ENCODE measurements at regions not wholly inside any gene's neighbourhood (a gene's known extent, or its start where the extent isn't known, plus 50 kb on each side); places are given as distances from the start of the nearest gene placed in this dataset.

DNA sequence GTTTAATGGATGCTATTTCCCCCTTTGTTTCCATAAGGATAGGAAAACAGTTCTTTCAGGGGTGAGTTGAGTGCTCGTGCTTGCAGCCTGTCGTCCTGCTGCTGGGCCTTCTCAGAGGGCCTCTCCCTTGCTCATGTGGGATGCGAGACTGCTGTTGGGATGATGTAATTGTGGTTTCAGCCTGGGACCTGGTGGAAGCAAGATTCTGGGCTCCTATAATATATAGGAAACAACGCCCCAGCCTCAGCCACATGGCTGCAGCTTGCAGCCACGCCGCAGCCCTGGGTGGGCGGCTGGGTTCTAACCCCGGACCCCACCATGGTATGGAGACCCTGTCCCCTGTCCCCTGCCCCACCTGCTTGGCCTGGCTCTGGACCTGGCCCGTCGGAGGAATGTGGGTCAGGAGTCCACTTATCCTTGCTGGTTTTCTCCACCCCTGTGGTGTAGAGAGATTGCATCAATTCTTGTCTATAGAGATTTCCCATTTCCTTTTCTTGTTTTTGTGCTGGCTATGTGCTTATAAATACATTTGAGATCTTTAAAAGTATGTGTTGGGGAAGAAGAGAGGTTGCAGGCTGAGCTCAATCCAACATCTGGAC, 357.8 kb downstream of the SIPA1L2 start:
- DNase-seq, result no peak

DNA sequence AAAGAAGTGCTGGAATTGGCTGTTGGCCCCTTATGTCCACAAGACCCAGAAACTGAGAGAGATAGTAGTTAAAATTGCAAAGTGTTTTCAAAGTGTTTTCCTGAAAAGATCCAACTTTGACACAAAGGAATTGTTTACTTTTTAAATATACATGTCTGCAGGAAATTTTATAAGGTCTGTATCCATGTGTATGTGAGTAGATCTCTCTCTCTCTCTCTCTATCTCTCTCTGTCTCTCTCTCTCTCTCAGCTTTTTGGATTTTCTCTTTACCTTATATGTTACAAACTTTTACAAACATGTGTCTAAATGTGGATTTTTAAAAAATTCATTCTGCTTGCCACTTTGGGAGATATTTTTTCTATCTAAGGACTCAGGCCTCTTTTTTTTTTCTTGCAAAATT, 358.6 kb downstream of the SIPA1L2 start:
- no peak for DNase-seq

DNA sequence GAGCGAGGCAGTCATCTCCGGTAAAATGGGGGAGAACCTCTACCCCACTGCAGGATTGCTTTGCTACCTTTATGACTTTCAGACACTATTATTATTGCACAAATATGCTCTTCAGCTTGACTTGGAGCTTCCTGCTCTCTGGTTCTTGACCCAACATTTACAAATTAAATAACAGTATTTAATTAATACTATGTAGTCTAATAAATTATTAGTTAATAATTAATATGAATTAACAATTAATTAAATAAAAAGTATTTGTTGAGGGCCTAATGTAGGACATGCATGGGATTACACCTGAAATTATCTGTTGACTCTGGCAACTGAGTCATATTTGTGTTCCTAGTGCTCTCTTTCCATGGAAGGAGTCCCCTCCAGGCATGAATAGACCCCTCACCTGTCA, 359.9 kb downstream of the SIPA1L2 start:
- no peak for DNase-seq

DNA sequence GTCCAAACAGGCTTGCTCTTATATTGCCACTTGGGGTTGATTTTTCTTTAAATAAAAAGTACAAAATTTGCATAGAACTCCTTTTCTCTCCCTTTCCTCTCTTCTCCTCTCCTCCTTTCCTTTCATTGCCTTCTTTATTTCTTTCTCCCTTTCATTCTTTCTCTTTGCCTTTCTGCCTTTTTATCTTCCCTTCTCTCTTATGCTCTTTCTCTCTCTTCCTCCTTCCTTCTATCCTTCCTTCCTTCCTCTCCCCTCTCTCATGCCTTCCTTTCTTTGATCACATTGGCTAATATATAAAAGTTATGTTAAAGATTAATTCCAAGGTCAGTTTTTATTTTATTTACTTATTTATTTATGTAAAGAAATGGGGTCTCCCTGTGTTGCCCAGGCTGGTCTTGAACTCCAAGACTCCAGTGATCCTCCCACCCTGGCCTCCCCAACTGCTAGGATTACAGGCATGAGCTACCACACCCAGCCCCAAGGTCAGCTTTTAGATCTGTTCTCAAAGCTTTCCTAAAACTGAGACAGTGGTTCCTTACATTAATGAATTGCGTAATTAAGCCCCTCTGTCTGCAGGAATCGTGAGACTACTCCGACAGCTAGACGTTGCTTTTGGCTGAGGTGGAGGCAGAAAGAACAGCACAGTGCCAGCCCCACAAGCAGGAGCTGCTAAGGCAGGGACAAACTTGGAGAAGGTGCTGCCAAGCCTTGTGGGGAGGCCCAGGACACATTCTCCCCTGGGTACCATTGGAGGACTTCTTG, 361.9 kb downstream of the SIPA1L2 start:
- no peak for DNase-seq

DNA sequence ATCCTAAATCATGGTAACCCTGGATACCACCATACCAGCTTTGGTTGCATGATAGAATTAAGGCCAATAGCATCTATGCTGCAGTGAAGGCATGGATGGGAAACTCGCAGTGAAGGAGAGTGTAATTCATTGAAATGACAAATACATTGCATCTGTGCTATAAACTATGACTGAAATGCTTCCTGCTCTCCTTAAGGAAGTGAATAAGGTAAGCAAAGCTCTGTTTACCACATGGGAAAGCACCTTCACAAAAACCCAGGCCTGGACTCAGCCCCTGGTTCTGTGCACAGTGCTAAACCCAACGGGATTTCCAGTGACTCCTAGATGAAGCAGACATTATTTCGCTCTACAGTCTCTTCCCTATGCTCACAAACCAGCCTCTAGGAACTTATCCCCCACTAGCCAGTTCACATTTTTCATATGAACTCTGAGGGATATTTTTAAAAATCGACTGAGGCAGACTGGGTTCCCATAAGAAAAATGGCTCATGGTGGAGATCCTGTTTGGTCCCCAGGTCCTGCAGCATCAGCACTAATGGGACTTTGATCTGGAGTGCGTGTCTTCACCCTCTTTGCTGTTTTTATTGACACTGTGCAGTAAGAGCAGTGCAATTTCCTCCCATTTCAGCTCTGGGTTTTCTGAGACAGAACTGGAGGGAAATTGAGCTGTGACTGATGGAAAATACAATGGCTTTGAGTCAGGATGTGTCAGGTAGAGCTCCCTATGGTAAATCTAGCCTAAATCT, 362.7 kb downstream of the SIPA1L2 start:
- no peak for DNase-seq

DNA sequence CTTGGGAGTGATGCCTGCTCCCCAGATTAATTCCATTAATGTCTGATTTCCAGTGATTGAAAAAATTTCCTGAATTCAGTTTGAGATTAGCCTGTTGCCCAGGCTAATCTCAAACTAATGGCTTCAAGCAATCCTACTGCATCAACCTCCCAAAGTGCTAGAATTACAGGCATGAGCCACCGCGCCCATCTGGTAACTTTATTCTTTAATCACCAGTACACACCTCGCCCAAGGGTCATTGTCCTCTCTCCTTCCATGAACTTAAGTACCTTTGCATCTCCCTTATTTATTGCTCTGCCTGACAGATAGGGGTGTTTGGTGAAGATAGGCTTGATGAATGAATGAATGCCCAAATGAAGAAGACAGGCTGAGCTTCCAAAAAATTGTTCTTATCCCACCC, 366.5 kb downstream of the SIPA1L2 start:
- DNase-seq, result no peak

DNA sequence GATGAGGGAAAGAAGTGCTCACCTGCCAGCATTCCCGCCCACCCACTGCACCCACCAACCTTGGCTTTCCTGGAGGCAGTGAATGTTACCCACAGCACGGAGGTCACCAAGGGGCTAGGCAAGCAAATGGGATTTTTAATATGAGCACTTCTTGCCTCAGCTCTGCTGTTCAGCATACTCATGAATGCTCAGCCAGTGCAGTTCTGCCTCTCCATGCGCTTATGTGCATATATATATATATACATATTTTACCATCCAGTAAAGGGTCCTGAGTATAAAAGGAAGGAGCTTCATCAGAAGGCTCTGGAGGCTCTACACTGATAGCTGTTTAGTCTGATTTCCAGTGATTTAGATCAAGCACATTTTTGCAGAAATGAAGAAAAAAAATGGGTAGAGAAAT, 366.9 kb downstream of the SIPA1L2 start:
- no peak for DNase-seq

DNA sequence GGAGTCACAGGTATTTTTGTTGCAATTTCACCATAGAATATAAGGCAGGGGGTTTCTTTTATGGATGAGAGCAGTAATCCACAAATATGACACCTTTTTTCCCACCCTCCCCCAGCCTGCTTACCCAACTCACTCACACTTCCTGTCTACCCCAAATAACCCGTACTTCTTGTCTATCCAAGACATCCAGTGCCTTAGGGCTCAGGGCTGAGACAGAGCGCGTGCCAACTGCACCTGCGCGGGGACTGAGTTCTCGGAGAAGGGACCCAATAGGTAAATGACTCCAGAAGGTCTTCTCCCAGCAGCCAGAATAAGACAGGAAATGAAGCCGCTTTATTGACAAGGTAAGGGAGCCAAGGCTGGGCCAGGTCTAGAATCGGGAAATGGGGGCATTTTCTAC, 369.1 kb downstream of the SIPA1L2 start:
- no peak for DNase-seq

DNA sequence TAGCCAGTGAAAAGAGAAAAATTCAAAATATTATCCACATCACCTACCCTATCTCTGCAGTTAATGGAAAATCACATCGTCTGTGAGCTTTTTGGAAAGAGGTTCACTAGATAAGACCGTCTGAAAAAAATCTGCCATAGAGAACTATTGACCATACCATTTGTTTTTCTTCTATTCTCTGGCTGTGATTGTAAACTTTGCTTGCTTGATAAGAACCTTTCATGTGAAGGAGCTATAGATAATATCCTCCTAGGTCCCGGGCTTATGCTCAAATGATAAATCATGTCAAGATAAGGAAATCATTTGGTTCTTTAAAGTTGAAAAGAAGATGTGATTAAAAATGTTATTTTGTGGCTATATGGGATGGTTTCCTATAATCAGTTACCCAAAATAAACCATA, 369.9 kb downstream of the SIPA1L2 start:
- no peak for DNase-seq

DNA sequence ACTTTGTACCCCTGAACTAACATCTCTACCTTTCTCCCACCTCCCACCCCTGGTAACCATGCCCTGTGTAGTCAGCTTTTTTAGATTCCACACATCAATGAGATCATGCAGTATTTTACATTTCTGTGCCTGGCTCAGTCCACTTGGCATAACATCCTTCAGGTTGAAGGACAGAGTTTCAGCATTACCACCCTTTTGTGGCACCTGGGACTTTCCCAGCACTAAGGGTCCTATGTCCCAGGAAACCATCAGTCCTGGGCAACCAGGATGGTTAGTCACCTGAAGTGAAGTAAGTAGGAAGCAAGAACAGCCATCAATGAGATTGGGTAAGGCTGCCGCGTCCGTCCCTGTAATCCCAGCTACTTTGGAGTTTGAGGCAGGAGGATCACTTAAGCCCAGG, 370.6 kb downstream of the SIPA1L2 start:
- no peak for DNase-seq

DNA sequence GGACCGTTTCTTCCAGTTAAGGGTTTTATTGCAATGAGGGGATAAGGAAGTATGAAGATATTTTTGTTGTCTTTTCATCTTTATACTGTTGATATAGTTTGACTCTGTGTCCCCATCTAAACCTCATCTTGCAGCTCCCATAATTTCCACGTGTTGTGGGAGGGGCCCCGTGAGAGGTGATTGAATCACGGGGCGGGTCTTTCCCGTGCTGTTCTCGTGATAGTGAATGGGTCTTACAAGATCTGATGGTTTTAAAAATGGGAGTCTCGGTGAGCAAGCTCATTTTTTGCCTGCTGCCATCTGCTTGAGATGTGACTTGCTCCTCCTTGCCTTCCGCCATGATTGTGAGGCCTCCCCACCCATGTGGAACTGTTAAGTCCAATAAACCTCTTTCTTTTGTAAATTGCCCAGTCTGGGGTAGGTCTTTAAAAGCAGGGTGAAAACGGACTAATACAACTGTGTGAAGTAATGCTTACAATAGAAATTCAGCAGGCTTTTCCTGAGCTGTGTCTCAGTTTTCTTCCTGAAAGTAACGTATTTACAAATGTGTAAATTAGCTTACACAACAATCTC, 377.3 kb downstream of the SIPA1L2 start:
- DNase-seq, result no peak

DNA sequence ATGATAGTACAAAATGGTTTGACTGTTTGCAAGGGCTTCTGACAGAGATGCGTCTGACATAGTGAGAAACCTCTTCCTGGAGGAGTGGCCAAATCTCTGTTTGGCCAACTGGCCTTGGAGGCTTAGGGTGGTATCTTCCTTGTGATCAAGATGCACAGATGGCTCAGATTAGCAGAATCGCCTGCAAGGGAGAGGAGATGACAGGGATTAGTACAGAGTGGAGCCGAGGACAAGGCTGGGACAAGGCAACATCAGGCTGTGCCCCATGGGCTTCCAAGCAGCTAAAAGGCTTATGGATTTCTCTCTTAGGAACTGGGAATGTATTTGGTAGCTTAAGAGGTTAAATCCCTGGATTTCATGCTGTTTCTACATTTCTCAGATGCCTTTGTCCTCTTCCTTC, 379.1 kb downstream of the SIPA1L2 start:
- no peak for DNase-seq

DNA sequence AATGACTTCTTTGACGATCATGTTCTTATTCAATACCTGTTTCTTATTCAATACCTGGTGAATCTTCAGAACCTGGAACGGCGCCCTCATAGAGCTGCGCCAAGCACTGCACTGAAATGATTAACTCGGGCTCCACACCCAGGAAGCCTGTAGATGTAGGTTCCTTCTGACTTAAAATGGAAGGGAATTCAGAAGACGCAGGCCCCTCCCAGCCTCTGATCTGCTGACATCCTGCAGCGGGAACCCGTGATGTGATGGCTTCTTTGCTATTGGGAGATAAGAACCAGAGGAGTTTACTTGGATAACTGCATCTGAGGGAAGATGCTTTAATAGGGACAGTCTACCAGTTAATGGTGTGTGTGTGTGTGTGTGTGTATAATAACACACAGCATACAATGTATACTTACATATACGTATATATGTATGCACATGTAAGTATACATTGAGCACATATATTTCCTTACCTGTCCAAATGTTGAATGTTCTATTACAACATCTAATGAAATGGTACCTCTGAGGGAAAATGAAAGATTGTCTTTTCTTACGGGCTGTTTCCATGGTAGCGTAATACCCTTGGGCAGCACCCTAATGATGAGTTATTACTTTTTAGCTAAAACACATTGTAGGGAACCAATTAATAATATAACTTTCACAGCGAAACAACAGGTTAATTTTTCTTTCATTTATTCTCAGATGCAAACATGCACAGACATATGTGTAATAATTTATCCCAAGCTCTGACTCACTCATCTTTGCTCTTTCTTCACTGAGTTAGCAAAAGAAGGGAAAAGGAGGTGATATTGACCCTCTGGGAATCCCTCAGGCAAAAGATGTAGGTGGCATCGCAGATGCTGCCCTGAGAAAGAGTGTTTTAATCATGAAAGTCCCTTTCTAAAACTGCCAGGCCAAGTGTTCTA, 379.8 kb downstream of the SIPA1L2 start:
- no peak for DNase-seq

DNA sequence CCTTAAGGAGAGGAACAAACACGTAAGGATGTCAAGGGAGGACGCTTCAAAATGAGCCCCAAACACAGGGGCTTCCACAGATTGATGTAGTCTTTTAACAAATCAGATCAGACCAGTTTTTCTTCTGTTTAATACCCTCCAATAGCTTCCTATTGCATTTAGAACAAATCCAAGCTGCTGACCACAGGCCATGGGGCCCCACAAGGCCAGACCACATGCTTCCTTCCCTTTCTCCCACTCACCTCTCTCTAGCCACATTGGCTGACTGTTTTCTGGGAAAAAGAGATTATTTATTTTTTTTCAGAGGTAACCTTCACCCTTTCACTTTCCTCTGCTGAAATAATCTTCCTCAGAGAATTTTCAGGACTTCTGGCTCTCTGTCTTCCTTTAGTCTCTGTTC, 380.6 kb downstream of the SIPA1L2 start:
- DNase-seq, result no peak

DNA sequence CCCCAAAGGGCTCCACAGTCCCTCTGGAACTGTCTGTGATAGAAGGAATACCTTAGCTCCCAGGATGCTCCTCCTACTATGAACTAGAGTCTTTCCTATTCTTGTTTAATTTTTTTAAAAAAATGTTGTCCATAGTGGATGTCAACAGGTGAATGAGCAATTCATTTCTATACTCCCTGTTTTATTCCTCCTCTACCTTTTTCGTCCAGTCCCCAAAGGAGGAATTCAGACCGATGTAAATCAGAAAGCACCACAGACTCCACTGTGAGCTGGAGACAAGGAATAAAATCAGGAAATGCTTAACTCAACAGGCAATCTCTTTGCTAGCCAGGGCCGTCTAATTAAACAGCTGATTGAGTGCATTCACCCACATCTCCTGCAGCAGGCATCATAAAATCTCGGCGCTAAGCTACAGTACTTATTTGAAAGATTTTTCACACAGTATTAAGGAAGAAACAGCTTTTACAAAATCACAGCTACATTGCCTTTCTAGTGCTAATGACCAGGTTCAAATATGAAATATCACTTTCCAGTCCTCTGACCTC, 381.6 kb downstream of the SIPA1L2 start:
- no peak for DNase-seq

DNA sequence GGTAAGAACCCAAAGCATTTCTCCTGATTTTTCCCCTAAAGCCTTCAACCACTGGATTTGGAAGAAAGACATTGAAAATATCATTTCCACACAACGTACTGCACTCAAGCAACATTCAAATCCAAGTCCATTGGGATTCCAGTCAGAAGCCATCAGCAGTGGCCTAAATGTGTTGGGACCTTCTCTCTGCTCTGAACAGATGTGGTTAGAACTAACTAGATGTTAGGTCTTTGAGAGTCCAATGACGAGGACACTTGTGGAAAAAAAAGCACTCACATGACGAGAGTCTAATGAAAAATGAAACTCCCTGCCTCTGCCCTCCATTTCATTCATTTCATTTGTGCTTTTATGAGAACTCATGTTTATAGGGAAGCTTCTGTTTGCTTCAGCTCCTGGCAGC, 382.3 kb downstream of the SIPA1L2 start:
- DNase-seq, result no peak

DNA sequence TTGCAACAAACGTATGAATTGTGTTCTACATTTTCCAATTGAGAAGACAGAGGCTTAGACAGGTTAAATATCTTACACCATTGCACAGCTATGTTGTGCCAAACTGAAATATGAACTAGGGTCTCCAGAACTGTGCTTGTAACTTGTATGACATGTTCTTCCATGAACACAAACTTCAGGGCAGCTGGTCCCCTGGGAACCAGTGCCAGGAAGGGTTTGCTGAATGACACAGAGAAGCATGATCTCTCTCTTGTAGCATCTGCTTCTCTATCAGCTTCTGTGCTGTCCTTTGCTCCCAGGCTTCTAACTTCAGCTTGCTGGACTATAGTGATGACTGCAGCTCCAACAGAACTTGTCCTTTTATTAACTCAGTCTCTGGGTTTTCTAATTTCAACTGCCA, 385.5 kb downstream of the SIPA1L2 start:
- no peak for DNase-seq

DNA sequence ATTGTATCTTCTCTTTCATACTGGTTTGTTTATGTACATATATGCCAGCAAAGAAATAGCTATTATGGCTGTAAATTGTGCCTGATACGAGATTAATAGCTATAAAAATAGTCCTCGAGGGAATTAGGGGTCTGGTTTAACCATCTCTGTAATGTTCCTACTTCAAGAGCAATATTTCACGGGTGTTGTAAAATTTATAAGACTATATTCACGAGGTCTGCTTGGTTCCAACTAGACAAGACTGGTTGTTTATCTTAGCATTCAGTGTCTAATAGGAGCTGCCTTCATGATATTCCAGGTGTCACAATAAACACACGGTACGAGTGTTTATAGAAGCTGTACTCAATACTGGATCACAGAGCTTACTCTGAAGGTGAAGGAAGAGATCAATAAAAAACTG, 389.9 kb downstream of the SIPA1L2 start:
- DNase-seq, result no peak

DNA sequence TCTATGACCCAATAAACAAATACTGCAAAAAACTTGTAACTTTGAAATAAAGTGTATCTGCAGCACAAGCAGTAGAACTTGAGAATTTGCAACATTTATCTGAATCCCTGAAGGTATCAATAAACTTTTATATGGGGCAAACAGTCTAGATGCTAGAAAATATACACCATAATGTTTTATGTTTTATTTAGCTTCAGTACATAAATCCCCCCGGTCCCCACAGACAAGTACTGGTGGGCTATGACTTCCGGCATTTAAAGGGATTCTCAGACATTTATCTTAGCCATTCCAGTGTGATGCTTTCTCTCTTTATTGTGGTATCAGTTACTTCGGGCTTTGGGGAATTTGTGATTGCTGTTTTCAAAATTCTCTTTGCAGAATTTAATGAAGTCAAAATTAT, 390.4 kb downstream of the SIPA1L2 start:
- no peak for DNase-seq

DNA sequence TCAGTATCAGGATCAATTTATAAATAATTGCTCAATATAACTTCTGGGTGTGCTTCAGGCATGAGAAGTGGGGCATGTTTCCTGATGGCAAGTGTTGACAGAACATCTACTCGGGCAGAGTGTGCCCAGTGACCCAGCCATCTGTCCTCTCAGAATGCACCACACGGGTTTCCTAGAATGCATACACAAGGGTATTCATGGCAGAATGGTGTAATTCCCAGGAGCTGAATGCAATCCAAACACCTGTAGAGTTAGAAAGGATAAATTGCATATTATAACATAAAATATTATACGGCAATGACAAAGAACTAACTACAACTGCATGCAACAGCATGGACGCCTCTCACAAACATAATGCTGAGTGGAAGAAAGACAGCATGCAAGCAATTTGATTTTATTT, 391.9 kb downstream of the SIPA1L2 start:
- no peak for DNase-seq

DNA sequence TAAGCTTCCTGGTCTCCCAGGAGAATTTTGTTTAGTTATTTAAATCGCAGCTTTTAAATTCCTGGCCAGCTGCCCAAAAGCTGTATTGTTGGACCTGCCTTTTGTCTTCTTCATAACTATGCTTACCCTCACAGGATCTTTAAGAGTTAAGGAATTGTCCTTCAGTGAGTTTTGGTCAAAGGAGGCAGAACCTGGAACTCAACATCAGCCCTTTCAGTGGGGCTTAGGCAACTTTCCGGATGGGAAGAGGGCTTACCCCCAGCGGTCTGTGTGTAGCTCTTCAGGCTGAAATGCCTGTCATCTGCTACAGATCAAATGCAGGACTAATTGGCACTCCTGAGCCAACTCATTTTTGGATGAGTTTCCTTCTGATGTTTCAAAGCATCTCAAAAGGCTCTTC, 402.6 kb downstream of the SIPA1L2 start:
- no peak for DNase-seq

DNA sequence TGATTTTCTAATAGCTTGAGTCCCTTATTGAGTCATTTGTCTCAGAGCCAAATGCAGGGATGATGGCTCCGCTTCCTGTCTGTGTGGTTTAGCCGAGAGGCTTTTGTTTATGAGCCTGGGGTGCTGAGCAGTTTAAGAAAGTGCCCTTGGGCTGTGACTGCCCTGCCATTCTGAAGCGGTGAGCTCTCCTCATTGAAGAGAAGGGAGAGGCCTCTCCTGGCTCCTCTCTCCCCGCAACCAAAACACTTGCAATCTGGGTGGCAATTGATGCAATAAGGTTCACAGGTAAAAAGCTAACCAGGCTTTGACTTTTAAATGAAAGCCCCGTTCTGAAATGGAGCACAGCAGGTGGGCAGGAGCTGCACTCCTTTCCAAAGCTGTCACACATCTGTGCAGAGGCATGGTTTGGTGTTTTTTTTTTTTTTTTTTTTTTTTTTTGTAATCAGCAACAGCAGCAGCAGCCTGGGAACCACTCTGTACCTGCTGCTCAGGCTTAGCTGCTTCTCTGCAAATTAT, 403.7 kb downstream of the SIPA1L2 start:
- peak in 2 of 6 experiments; percentile 27 to 45 for DNase-seq

Data from stimulated activated naive CD4-positive, alpha-beta T cell (primary cell).